AG04449 (cell line): ENCODE measurements at regions not wholly inside any gene's neighbourhood (a gene's known extent, or its start where the extent isn't known, plus 50 kb on each side); places are given as distances from the start of the nearest gene placed in this dataset.

ENCODE experiments used
- CTCF ChIA-PET: fragments of 350-600 bp; formaldehyde crosslinking; extraction: SDS; loops from one replicate; lab custom pipeline; 2021; ENCODE audit warnings: antibody characterized with exemption; lab: Yijun Ruan, JAX
- POLR2A ChIA-PET: fragments of 400-600, 350-600 bp; formaldehyde crosslinking; extraction: SDS; loops from one replicate; lab custom pipeline; 2020; ENCODE audit warnings: antibody characterized with exemption, inconsistent platforms; lab: Yijun Ruan, JAX
- DNase-seq: peaks from one replicate; pipeline ENCODE4 v3.0.0-alpha.2; 2010; ENCODE audit warnings: low read depth, low spot score
- H3K4me3 ChIP-seq: 2 replicates; pipeline ENCODE4 v1.5.1; 2011; ENCODE audit warnings: low read depth, mild to moderate bottlenecking, control low read depth, low read length
- TF ChIP-seq, protein P1 (sequence below): IDR thresholded peaks from one replicate; pipeline ENCODE4 v1.5.1; 2011; ENCODE audit warnings: mild to moderate bottlenecking, moderate library complexity, low read length, control low read depth, inconsistent platforms; ENCODE audit not compliant: insufficient read depth; ENCODE audit errors: missing control alignments

DNA sequence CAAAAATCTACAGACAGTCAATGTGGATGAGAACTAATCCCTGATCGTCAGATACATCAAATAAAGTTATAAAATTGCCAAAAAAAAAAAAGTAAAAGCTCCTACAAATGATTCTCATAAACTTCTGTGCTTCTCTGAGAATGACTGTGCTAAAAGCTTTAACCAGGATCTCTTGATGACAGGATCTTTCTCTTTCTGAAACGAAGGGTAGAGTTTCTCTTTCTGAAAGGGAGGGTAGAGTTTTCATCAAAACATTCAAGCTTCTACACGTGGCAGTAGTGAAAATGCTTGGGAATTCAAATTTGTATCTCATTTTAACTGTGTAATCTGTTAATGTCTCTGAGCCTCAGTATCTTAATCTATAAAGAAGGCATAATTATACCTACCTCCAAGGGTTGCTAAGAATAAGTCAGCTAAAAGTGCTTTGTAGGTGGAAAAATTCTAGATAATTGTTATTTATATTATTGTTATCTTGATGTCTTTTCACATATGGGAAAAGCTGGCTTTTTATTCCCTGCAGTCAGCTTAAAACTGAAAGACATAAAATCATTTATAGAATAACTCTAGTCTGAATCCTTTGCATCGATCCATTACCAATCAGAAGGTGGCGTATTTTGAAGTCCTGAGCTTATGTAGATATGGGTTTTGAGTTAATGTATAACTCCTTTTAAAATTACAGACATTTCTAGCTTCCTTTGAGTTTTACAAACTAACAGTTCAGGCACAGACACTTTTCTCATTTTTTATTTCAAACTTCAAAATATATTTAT, 157.4 kb downstream of the DACT1 start:
- no peak for DNase-seq
- H3K4me3 ChIP-seq, result no peak overlapping the region
- CTCF ChIA-PET, result interaction anchor here (1.9 kb wide), 1 partner anchor 12 kb away, joined by 4 read pairs; no protein-coding TSS in a partner anchor
- POLR2A ChIA-PET, result interaction anchor here (0.7 kb wide), 1 partner anchor 103 kb away, joined by 4 read pairs; no protein-coding TSS in a partner anchor
- TF ChIP-seq, protein P1, sequence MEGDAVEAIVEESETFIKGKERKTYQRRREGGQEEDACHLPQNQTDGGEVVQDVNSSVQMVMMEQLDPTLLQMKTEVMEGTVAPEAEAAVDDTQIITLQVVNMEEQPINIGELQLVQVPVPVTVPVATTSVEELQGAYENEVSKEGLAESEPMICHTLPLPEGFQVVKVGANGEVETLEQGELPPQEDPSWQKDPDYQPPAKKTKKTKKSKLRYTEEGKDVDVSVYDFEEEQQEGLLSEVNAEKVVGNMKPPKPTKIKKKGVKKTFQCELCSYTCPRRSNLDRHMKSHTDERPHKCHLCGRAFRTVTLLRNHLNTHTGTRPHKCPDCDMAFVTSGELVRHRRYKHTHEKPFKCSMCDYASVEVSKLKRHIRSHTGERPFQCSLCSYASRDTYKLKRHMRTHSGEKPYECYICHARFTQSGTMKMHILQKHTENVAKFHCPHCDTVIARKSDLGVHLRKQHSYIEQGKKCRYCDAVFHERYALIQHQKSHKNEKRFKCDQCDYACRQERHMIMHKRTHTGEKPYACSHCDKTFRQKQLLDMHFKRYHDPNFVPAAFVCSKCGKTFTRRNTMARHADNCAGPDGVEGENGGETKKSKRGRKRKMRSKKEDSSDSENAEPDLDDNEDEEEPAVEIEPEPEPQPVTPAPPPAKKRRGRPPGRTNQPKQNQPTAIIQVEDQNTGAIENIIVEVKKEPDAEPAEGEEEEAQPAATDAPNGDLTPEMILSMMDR, result no peak

DNA sequence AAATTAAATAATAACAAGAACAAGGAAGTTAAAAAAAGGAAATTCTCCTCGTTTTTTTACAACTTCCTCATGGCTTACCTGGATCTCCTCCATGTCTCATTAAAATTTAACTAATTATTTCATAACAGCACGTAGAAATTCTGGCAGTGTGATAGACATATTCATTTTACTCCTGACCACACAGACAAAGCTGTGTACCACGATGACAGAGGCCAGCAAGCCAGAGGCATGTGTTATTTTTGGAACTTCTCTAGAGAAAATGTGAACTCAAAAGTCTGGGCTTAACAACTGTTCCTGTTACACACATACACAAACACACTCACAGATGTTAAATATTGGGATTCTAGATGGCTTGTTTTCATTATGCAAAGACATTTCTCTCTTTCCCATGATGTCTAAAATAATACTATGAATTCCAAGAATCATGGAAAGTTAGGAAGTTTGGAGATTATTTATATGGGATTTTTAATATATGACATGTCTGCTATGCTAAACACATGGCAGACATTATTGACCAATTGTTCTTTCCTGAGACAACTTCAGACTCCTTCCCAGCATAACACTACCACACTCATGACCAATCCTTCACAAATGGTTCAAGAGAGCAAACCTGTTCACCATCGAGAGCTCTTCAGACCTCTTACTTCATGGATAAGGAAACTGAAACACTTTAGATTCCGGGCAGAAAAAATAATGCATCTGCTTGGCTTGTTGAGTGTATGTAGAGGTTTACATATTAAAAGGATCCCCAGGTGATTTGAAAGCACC, 158.7 kb downstream of the DACT1 start:
- no peak overlapping the region for H3K4me3 ChIP-seq
- DNase-seq, result no peak
- TF ChIP-seq, protein P1, result no peak
- ChIA-PET POLR2A (interaction anchor here (0.7 kb wide), 1 partner anchor 15 kb away, joined by 3 read pairs; no protein-coding TSS in a partner anchor), CTCF (interaction anchor here (1.9 kb wide), 1 partner anchor 11 kb away, joined by 4 read pairs; no protein-coding TSS in a partner anchor)

DNA sequence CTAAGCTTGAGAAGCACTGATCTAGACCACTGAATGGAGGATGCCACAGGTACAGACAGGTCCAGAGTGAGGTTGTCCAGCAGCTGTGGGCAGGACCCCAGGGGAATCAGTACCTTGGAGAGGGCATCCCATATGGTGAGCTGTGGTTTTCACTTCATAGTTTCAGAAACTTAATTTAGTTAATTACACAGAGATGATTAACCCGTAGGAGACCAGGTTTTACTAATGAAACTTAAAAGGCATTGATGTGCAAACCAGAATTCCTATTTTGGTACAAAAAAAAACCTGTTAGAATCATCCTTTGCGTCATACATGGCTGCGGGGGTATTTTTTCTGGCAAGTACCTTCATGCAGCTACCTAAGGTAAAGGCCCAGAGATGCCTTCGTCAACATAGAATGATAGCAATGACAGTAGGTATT, 159.3 kb downstream of the DACT1 start:
- ChIA-PET POLR2A (interaction anchor here (0.7 kb wide), 1 partner anchor 14 kb away, joined by 3 read pairs; no protein-coding TSS in a partner anchor), CTCF (no interaction called here)
- H3K4me3 ChIP-seq, result no peak overlapping the region
- DNase-seq, result no peak
- TF ChIP-seq, protein P1, result no peak

DNA sequence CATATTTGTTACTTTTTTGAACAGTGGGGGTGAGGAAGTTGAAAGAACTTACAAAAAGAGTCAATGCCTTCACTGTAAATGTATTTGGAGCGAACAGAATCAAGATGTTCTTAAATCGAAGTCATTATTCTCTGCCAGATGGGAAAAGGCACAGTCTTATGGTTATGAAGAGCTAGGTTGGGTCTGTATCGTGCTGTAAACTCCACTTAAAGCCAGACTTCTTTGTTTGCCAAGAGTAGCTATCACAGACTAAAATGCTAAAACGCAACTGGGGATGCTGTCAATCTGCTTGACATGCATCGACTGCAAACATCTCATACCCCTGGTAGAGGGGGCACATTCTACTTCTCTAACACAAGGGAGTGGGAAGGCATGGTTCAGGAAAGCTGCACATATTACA, 160.4 kb downstream of the DACT1 start:
- TF ChIP-seq, protein P1, result no peak
- CTCF ChIA-PET, result no interaction called here
- POLR2A ChIA-PET, result interaction anchor here (0.5 kb wide), 1 partner anchor 192 kb away, joined by 3 read pairs; no protein-coding TSS in a partner anchor
- H3K4me3 ChIP-seq, result no peak overlapping the region
- no peak for DNase-seq

DNA sequence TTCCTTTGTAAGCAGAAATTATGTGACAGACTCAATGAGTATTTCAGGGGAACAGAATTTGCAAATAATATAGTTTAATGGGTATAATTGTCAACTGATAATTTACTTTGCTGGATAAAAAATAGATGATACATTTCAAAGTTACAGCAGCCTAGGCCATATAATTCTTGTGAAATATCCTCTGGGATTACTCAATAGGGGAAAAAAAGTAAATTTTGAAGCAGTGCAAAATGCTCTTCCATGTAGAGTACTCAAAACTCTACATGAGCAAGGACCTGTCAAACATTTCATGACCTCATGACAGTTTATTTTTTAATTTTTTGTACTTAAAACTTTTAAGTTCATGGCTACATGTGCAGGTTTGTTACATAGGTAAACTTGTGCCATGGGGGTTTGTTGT, 163.3 kb downstream of the DACT1 start:
- TF ChIP-seq, protein P1, result no peak
- ChIA-PET CTCF (interaction anchor here (1.8 kb wide), 1 partner anchor 13 kb away, joined by 3 read pairs; no protein-coding TSS in a partner anchor), POLR2A (no interaction called here)

More for the DNA sequence above, 163.3 kb downstream of the DACT1 start:
- DNase-seq, result no peak
- no peak overlapping the region for H3K4me3 ChIP-seq
